ENCODE measurements at regions not wholly inside any gene's neighbourhood (a gene's known extent, or its start where the extent isn't known, plus 50 kb on each side); places are given as distances from the start of the nearest gene placed in this dataset.

- H3K4me3 ChIP-seq: no peak overlapping the region
- H3K27me3 ChIP-seq: no peaks in the 10 kb centered on the region
- TF ChIP-seq, protein P1, sequence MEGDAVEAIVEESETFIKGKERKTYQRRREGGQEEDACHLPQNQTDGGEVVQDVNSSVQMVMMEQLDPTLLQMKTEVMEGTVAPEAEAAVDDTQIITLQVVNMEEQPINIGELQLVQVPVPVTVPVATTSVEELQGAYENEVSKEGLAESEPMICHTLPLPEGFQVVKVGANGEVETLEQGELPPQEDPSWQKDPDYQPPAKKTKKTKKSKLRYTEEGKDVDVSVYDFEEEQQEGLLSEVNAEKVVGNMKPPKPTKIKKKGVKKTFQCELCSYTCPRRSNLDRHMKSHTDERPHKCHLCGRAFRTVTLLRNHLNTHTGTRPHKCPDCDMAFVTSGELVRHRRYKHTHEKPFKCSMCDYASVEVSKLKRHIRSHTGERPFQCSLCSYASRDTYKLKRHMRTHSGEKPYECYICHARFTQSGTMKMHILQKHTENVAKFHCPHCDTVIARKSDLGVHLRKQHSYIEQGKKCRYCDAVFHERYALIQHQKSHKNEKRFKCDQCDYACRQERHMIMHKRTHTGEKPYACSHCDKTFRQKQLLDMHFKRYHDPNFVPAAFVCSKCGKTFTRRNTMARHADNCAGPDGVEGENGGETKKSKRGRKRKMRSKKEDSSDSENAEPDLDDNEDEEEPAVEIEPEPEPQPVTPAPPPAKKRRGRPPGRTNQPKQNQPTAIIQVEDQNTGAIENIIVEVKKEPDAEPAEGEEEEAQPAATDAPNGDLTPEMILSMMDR (IDR thresholded peaks at IDR 0.05): no peak
- no peak for TF ChIP-seq POLR2AphosphoS5 (IDR thresholded peaks at IDR 0.05; ENCODE audit: insufficient read depth in 1 of 2, low read depth in 1 of 2)
- TF ChIP-seq POLR2A (IDR thresholded peaks at IDR 0.05): no peak
- no peak overlapping the region for H3K27ac ChIP-seq
- DNase-seq (ENCODE audit: extremely low spot score in 2 of 2): no peak
- H3K36me3 ChIP-seq: no peaks in the 10 kb centered on the region
- intact Hi-C loops (cut with DNase I): no loop called here
- H3K9me3 ChIP-seq: no peaks in the 10 kb centered on the region
- peaks cover 16% of the 10 kb centered on the region for H3K4me1 ChIP-seq
Observed at GRCh38 chr20:50242548-50242862, 51.9 kb downstream of the CEBPB start.

DNA sequence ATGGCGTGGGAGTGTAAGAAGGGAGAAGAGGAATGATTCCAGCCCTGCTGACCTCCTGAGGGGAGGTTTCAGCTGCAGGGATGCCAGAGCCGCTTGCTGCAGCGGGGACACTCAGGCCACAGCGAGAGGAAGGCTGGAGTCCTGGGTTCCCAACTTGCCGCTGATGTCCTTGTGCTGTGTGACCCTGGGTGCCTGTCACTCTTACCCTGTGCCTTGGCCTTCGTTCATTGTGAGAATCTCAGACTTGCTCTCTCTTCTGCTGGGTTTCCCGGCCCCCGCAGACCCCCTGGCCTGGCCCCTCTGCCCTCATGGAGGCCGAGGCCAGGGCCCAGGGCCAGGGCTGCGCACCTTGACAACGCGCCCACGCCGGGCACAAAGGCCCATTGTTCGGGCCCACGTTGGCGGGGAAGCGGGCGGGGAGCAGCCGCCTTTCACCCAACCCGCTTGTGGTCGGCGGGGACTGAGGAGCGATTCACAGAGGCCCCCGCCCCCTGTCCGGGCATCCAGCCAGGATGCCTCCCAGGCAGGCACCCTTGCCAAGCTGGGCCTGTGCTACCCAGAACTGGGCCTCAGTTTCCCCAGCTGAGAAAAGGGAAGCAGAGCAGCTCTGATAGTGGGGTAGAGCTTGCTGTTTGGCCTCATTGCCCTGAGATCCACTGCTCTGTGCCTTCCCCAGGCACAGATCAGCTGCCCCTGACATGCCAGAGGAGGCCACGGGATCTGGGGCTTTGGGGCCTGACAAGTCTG lies 52.4 kb downstream of the CEBPB start:
- Histone ChIP-seq H3K9me3 (no peaks in the 10 kb centered on the region), H3K4me3 (no peak overlapping the region), H3K27me3 (no peaks in the 10 kb centered on the region), H3K4me1 (peaks cover 19% of the 10 kb centered on the region), H3K27ac (peak overlapping the region; percentile 2), H3K36me3 (no peaks in the 10 kb centered on the region)
- intact Hi-C loops (cut with DNase I): no loop called here
- TF ChIP-seq, protein P1 (IDR thresholded peaks at IDR 0.05): no peak
- no peak for TF ChIP-seq POLR2A (IDR thresholded peaks at IDR 0.05)
- DNase-seq (ENCODE audit: extremely low spot score in 2 of 2): no peak

DNA sequence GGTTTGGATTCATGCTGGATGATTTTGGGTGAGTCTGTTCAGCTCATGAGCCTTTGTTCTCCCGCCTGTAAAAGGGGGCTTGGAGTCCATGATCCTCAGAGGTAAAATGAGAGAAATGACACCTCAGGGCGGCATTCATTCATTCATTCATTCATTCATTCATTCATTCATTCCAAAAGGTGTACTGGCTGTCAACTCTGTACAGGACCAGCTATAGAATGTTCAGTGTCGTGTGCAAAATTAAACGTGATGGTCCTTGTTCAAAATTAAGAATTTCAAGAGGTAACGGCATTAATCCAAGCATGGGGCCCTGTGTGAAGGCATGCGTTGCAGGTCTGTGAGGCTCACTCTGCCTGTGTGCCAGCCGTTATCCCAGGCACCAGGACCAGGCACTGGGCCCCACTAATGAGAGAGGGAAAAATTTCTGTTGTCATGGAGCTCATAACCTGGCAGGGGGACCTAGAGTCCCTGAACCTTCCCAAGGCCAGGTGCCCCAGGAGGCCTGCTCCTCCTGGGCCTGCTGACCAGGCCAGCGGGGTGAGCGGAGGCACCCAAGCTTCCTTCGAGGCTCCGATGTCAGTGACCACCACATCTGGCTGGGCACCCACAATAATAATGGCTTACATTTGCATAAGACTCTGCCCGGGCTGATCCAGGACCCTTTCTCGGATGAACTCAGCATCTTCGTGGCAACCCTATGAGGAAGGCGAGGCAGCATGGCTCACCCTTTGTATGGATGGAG lies 53.2 kb downstream of the CEBPB start:
- Histone ChIP-seq H3K27ac (peak overlapping the region; percentile 56), H3K4me1 (peaks cover 19% of the 10 kb centered on the region), H3K36me3 (no peaks in the 10 kb centered on the region), H3K4me3 (no peak overlapping the region), H3K9me3 (no peaks in the 10 kb centered on the region), H3K27me3 (no peaks in the 10 kb centered on the region)
- TF ChIP-seq, protein P1 (IDR thresholded peaks at IDR 0.05): no peak
- TF ChIP-seq POLR2A (IDR thresholded peaks at IDR 0.05) (no peak), POLR2AphosphoS5 (IDR thresholded peaks at IDR 0.05; ENCODE audit: insufficient read depth in 1 of 2, low read depth in 1 of 2) (no peak)
- DNase-seq (ENCODE audit: extremely low spot score in 2 of 2): no peak
- intact Hi-C loops (cut with DNase I): no loop called here

- Histone ChIP-seq H3K27ac (peak overlapping the region; percentile 56), H3K27me3 (no peaks in the 10 kb centered on the region), H3K9me3 (no peaks in the 10 kb centered on the region), H3K4me1 (peaks cover 19% of the 10 kb centered on the region), H3K4me3 (no peak overlapping the region), H3K36me3 (no peaks in the 10 kb centered on the region)
- intact Hi-C loops (cut with DNase I): no loop called here
- TF ChIP-seq POLR2AphosphoS5 (IDR thresholded peaks at IDR 0.05; ENCODE audit: insufficient read depth in 1 of 2, low read depth in 1 of 2) (peak; percentile 8 to 12), POLR2A (IDR thresholded peaks at IDR 0.05) (no peak)
- DNase-seq (ENCODE audit: extremely low spot score in 2 of 2): no peak
Observed at GRCh38 chr20:50244352-50245149, 53.9 kb downstream of the CEBPB start.

GRCh38 chr20:50245498-50246366 lies 55.1 kb downstream of the CEBPB start:
- Histone ChIP-seq H3K27me3 (no peaks in the 10 kb centered on the region), H3K27ac (peak overlapping the region; percentile 56), H3K4me1 (peaks cover 19% of the 10 kb centered on the region), H3K36me3 (no peaks in the 10 kb centered on the region), H3K4me3 (no peak overlapping the region), H3K9me3 (no peaks in the 10 kb centered on the region)
- intact Hi-C loops (cut with DNase I): no loop called here
- DNase-seq (ENCODE audit: extremely low spot score in 2 of 2): no peak
- TF ChIP-seq POLR2A (IDR thresholded peaks at IDR 0.05): no peak
